ENCODE measurements at regions not wholly inside any gene's neighbourhood (a gene's known extent, or its start where the extent isn't known, plus 50 kb on each side); places are given as distances from the start of the nearest gene placed in this dataset.

DNA sequence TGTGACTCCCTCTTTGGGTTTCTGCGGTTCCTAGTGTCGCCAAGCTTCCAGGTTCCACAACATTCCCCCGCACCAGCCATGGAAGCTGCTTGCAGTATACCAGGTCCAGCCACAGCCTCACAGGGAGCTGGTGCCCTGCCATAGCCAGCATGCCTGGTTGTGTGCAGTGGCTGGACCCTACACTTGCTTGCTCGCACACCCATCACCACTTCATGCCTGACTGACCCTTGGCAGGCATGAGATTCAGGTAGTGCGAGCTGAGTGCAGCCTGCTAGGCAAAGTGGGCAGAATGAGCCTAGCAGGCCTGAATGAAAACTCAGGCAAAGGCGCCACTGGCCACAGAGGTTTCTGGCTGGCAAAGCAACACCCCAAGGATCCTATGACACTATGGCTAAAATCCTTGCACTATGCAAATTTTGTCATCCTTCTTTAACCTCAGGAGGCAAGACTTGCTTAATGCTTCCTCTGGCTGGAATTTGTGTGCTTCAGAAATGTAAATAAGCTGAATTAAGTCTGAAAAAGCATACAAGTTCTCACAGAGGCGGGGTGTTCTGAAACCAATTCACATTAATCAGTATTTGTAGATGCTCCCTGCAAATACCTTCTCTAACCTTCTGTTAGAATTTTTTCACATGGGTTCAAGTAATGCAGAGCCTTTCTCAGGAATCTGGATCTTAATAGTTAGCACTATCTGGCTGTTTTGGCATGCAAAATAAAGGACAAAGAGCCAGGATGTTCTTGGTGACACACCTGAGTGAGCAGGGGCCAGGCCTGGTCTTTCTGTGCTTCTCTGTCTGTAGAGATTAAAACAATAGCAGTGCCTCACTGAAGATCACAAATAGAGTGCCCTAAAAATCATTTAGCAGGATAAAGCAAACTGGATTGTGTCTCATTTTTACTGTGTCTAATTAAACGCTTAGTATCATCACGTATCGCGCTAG, 256.9 kb downstream of the GPATCH2 start:
- TF ChIP-seq POLR2A (IDR thresholded peaks at IDR 0.05; ENCODE audit: low read depth, low read length) (no peak), MXI1 (IDR thresholded peaks at IDR 0.05; ENCODE audit: borderline replicate concordance, low read depth, low read length) (no peak), USF2 (IDR thresholded peaks at IDR 0.05; ENCODE audit: low read depth, low read length) (no peak), FOS (IDR thresholded peaks at IDR 0.05; ENCODE audit: low read depth, low read length) (no peak), CEBPB (IDR thresholded peaks at IDR 0.05; ENCODE audit: low read depth, low read length) (no peak), NFE2L2 (IDR thresholded peaks at IDR 0.05; ENCODE audit: low read depth, low read length) (no peak), BHLHE40 (IDR thresholded peaks at IDR 0.05; ENCODE audit: low read depth, low read length) (no peak), RFX5 (IDR thresholded peaks at IDR 0.05; ENCODE audit: low read depth, low read length) (no peak), RAD21 (IDR thresholded peaks at IDR 0.05; ENCODE audit: low read length) (no peak), SMC3 (IDR thresholded peaks at IDR 0.05; ENCODE audit: low read depth, low read length) (no peak), RCOR1 (IDR thresholded peaks at IDR 0.05; ENCODE audit: insufficient replicate concordance, low read length) (no peak), MAZ (IDR thresholded peaks at IDR 0.05; ENCODE audit: borderline replicate concordance, low read depth, low read length) (no peak)
- TF ChIP-seq, protein P1, sequence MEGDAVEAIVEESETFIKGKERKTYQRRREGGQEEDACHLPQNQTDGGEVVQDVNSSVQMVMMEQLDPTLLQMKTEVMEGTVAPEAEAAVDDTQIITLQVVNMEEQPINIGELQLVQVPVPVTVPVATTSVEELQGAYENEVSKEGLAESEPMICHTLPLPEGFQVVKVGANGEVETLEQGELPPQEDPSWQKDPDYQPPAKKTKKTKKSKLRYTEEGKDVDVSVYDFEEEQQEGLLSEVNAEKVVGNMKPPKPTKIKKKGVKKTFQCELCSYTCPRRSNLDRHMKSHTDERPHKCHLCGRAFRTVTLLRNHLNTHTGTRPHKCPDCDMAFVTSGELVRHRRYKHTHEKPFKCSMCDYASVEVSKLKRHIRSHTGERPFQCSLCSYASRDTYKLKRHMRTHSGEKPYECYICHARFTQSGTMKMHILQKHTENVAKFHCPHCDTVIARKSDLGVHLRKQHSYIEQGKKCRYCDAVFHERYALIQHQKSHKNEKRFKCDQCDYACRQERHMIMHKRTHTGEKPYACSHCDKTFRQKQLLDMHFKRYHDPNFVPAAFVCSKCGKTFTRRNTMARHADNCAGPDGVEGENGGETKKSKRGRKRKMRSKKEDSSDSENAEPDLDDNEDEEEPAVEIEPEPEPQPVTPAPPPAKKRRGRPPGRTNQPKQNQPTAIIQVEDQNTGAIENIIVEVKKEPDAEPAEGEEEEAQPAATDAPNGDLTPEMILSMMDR (conservative IDR thresholded peaks at IDR 0.05; ENCODE audit: low read depth, low read length) = no peak
- TF ChIP-seq, protein P2, sequence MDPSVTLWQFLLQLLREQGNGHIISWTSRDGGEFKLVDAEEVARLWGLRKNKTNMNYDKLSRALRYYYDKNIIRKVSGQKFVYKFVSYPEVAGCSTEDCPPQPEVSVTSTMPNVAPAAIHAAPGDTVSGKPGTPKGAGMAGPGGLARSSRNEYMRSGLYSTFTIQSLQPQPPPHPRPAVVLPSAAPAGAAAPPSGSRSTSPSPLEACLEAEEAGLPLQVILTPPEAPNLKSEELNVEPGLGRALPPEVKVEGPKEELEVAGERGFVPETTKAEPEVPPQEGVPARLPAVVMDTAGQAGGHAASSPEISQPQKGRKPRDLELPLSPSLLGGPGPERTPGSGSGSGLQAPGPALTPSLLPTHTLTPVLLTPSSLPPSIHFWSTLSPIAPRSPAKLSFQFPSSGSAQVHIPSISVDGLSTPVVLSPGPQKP (IDR thresholded peaks at IDR 0.05; ENCODE audit: borderline replicate concordance, low read depth, low read length) = no peak

All from IMR-90 (cell line).